Endothelial cell of umbilical vein (primary cell): ENCODE measurements at regions not wholly inside any gene's neighbourhood (a gene's known extent, or its start where the extent isn't known, plus 50 kb on each side); places are given as distances from the start of the nearest gene placed in this dataset.
A peak's percentile ranks its signal among the peaks of the same experiment; 100 is the strongest.

ENCODE experiments used
- BruUV-seq: library from RNA; stranded (reverse); fragments of 400-500 nt; replicated peaks from 2 replicates; lab custom pipeline; 2021; lab: Mats Ljungman, UMichigan
- CTCF ChIA-PET: fragments of 300-600, 350-600 bp; sonication (Branson Sonifier 250); formaldehyde crosslinking; loops from one replicate; lab custom pipeline; 2021; ENCODE audit warnings: antibody characterized with exemption, inconsistent platforms; lab: Charles Lee
- POLR2A ChIA-PET: fragments of 300-600, 350-600 bp; sonication (Branson Sonifier 250); formaldehyde crosslinking; loops from one replicate; lab custom pipeline; 2021; ENCODE audit warnings: antibody characterized with exemption, inconsistent platforms; lab: Charles Lee
- DNase-seq: peaks from one replicate; pipeline ENCODE4 v3.0.0-alpha.2; 2011; ENCODE audit warnings: low read depth, low spot score
- FAIRE-seq: peaks from 2 replicates; lab custom pipeline; 2011; peaks lifted over from hg19 to GRCh38; lab: Jason Lieb, UNC
- H2AFZ ChIP-seq: 2 replicates; pipeline ENCODE4 v1.6.0; 2012; ENCODE audit warnings: low read depth, low read length, control low read depth, inconsistent platforms
- H3K27ac ChIP-seq: 2 replicates; pipeline ENCODE4 v1.5.1; 2011; ENCODE audit warnings: low read depth, mild to moderate bottlenecking, control low read depth, low read length, moderate library complexity; ENCODE audit not compliant: insufficient read depth
- H3K27me3 ChIP-seq, 2 experiments: 2 replicates each; pipeline versions ENCODE4 v1.6.0 to v1.6.1; 2011; ENCODE audit warnings: low read length in 2 of 2, mixed read lengths in 1 of 2; ENCODE audit not compliant: control insufficient read depth in 2 of 2, insufficient read depth in 2 of 2
- H3K36me3 ChIP-seq, 2 experiments: 2 replicates in 1 of 2; 3 replicates in 1 of 2; pipeline ENCODE4 v1.5.1; 2011; ENCODE audit warnings: low read length in 2 of 2, mild to moderate bottlenecking in 1 of 2, moderate library complexity in 1 of 2; ENCODE audit not compliant: control insufficient read depth in 2 of 2, insufficient read depth in 2 of 2; ENCODE audit errors: extremely low read depth in 1 of 2
- H3K4me1 ChIP-seq: 3 replicates; pipeline ENCODE4 v1.5.1; 2011; ENCODE audit warnings: mild to moderate bottlenecking, low read length; ENCODE audit not compliant: control insufficient read depth, insufficient read depth; ENCODE audit errors: extremely low read depth
- H3K4me2 ChIP-seq: 2 replicates; pipeline ENCODE4 v1.6.1; 2011; ENCODE audit warnings: low read length, control low read depth, mixed read lengths; ENCODE audit not compliant: insufficient read depth
- H3K4me3 ChIP-seq, 3 experiments: fragments of 200-600 bp in 1 of 3; sonication (generic), shearing (Covaris generic) in 1 of 3; replicated peaks in 1 of 3; 2 replicates each; pipeline ENCODE4 v1.5.1; 2011 to 2016; ENCODE audit warnings: control low read depth in 3 of 3, low read length in 3 of 3, mild to moderate bottlenecking in 2 of 3, inconsistent platforms in 1 of 3, low read depth in 1 of 3, moderate library complexity in 1 of 3; ENCODE audit not compliant: insufficient read depth in 1 of 3
- H3K79me2 ChIP-seq: 2 replicates; pipeline ENCODE4 v1.6.0; 2012; ENCODE audit warnings: low read length, inconsistent platforms; ENCODE audit not compliant: control insufficient read depth, insufficient read depth
- H3K9ac ChIP-seq: replicated peaks from 2 replicates; pipeline ENCODE3; 2011; ENCODE audit warnings: low read length, control low read depth; ENCODE audit not compliant: insufficient read depth; ENCODE audit errors: extremely low read depth
- H3K9me1 ChIP-seq: replicated peaks from 3 replicates; pipeline ENCODE4 v1.6.0; 2011; ENCODE audit warnings: mild to moderate bottlenecking, low read length; ENCODE audit not compliant: control insufficient read depth, insufficient read depth; ENCODE audit errors: extremely low read depth
- H3K9me3 ChIP-seq: replicated peaks from 2 replicates; pipeline ENCODE4 v1.5.1; 2012; ENCODE audit warnings: low read length, inconsistent platforms; ENCODE audit not compliant: control insufficient read depth, insufficient read depth
- H4K20me1 ChIP-seq: replicated peaks from 2 replicates; pipeline ENCODE3; 2011; ENCODE audit warnings: mild to moderate bottlenecking, low read length; ENCODE audit not compliant: control insufficient read depth, insufficient read depth; ENCODE audit errors: extremely low read depth
- EZH2 ChIP-seq: IDR thresholded peaks from 2 replicates; pipeline ENCODE4 v1.6.1; 2012; ENCODE audit warnings: borderline replicate concordance, low read depth, mild to moderate bottlenecking, moderate library complexity, low read length, inconsistent platforms; ENCODE audit not compliant: severe bottlenecking
- FOS ChIP-seq: IDR thresholded peaks from 2 replicates; pipeline ENCODE4 v1.6.1; 2011; ENCODE audit warnings: mild to moderate bottlenecking, low read length, moderate library complexity, borderline replicate concordance; ENCODE audit not compliant: insufficient read depth
- GATA2 ChIP-seq: IDR thresholded peaks from 2 replicates; pipeline ENCODE4 v1.7.0; 2011; ENCODE audit warnings: low read depth, mild to moderate bottlenecking, moderate library complexity, mixed read lengths, low read length; ENCODE audit not compliant: insufficient read length, insufficient read depth
- JUN ChIP-seq: IDR thresholded peaks from 2 replicates; pipeline ENCODE4 v1.6.1; 2011; ENCODE audit warnings: borderline replicate concordance, low read depth; ENCODE audit not compliant: insufficient read length, insufficient read depth
- MYC ChIP-seq: IDR thresholded peaks from one replicate; pipeline ENCODE4 v1.6.1; 2011; ENCODE audit warnings: mild to moderate bottlenecking, low read depth, low read length
- POLR2A ChIP-seq: IDR thresholded peaks from 2 replicates; pipeline ENCODE4 v1.6.1; 2012; ENCODE audit warnings: low read depth, mild to moderate bottlenecking, control low read depth, low read length
- POLR2AphosphoS5 ChIP-seq: IDR thresholded peaks from 2 replicates; pipeline ENCODE4 v1.6.1; 2012; ENCODE audit warnings: low read depth, mild to moderate bottlenecking, control low read depth, low read length, moderate library complexity; ENCODE audit not compliant: insufficient read depth
- dilution Hi-C: fragments of 300-500 bp; cut with MboI; formaldehyde crosslinking; loops from one replicate; pipeline ENCODE4 v1.15.0; 2019; ENCODE audit warnings: low sequenced_read_pairs; ENCODE audit not compliant: extremely low pct_ligation_motif_present
- intact Hi-C: fragments of 100-400 bp; cut with micrococcal nuclease; formaldehyde crosslinking; loops from one replicate; pipeline ENCODE4 v1.10.0; 2022
- TF ChIP-seq, protein P1 (sequence below), 2 donors: IDR thresholded peaks; 1 replicate in 1 of 2; 2 replicates in 1 of 2; pipeline ENCODE4 v1.5.1; 2011; ENCODE audit warnings: low read length in 2 of 2, mild to moderate bottlenecking in 2 of 2, moderate library complexity in 2 of 2, control low read depth in 1 of 2, inconsistent platforms in 1 of 2, low read depth in 1 of 2; ENCODE audit not compliant: insufficient read depth in 1 of 2; ENCODE audit errors: extremely low read depth in 1 of 2
- TF ChIP-seq, protein P2 (sequence below): IDR thresholded peaks from 2 replicates; pipeline ENCODE4 v1.6.1; 2011; ENCODE audit not compliant: insufficient read depth, insufficient read length

DNA sequence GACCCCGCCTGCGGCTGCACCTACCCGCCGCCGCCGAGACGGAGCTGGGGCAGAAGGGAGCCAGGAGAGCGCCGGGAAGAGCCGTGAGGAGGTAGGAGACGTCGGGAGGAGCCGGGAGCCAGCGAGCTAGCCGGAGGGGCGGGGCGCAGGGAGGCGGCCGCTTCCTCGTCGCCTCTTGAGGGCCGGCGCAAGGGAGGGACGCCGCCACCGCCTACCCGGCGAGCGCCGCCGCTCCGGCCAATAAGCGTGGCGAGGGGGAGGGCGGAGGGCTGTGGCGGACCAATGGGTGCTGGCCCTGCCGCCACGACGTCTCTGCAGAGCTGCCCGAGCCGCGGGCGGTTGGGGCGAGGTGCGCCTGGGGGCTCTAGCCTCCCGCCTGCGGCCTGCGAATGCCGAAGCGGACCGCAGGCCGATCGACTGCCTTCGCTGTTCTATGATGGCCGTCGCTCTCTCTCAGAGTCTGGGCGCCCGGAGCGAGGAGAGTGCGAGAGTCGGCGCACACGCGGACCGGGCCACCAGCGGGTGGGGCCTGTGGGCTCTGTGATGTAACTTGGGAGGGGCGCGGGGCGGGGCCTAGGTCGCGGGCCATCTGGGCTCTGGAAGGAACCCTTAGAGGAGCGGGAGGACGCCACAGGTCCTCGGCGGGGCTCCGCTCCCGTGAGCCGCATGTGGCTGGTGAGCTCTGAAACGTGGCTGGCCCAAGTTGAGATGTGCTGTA, 72.7 kb upstream of the MAP4 start:
- no peaks in the 10 kb centered on the region for H3K9me3 ChIP-seq
- dilution Hi-C loops, result no loop called here

More for the DNA sequence above, 72.7 kb upstream of the MAP4 start:
- intact Hi-C loops, result loop anchor here (2.0 to 5.0 kb wide), 4 partner anchors 42 to 257 kb away; partner anchors contain the start of gene MAP4
- DNase-seq (peak; percentile 99), FAIRE-seq (peak; percentile 89)
- no peak for TF ChIP-seq EZH2
- TF ChIP-seq FOS, result no peak
- TF ChIP-seq, protein P1, sequence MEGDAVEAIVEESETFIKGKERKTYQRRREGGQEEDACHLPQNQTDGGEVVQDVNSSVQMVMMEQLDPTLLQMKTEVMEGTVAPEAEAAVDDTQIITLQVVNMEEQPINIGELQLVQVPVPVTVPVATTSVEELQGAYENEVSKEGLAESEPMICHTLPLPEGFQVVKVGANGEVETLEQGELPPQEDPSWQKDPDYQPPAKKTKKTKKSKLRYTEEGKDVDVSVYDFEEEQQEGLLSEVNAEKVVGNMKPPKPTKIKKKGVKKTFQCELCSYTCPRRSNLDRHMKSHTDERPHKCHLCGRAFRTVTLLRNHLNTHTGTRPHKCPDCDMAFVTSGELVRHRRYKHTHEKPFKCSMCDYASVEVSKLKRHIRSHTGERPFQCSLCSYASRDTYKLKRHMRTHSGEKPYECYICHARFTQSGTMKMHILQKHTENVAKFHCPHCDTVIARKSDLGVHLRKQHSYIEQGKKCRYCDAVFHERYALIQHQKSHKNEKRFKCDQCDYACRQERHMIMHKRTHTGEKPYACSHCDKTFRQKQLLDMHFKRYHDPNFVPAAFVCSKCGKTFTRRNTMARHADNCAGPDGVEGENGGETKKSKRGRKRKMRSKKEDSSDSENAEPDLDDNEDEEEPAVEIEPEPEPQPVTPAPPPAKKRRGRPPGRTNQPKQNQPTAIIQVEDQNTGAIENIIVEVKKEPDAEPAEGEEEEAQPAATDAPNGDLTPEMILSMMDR (IDR thresholded peaks at IDR 0.05; ENCODE audit: extremely low read depth in 1 of 2, insufficient read depth in 1 of 2, low read depth in 1 of 2, low read length in 2 of 2), result no peak
- peak; percentile 80 for TF ChIP-seq POLR2A
- TF ChIP-seq, protein P2, sequence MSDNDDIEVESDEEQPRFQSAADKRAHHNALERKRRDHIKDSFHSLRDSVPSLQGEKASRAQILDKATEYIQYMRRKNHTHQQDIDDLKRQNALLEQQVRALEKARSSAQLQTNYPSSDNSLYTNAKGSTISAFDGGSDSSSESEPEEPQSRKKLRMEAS, result peak; percentile 53
- TF ChIP-seq GATA2, result no peak
- TF ChIP-seq JUN, result no peak
- TF ChIP-seq MYC, result peak; percentile 38
- TF ChIP-seq POLR2AphosphoS5, result peak; percentile 97
- H3K4me1 ChIP-seq, result peaks cover 18% of the 10 kb centered on the region
- H3K4me3 ChIP-seq, result peak overlapping the region; percentile 83 to 94 (median 94)
- peak overlapping the region; percentile 4 for H3K4me2 ChIP-seq
- peak overlapping the region; percentile 91 for H3K9ac ChIP-seq
- peak overlapping the region; percentile 70 for H3K27ac ChIP-seq
- BruUV-seq, result TSS peak; percentile 61
- ChIA-PET POLR2A (interaction anchor here (0.9 to 1.4 kb wide), 4 partner anchors 12 to 263 kb away, joined by 3 to 5 read pairs (median 3); no protein-coding TSS in a partner anchor), CTCF (interaction anchor here (0.6 to 4.5 kb wide), 12 partner anchors 14 to 264 kb away, joined by 3 to 46 read pairs (median 4); partner anchors contain the start of gene MAP4)
- H3K27me3 ChIP-seq, result no peaks in the 10 kb centered on the region
- no peaks in the 10 kb centered on the region for H3K9me1 ChIP-seq
- H2AFZ ChIP-seq, result peak overlapping the region; percentile 67
- no peaks in the 10 kb centered on the region for H4K20me1 ChIP-seq
- peaks cover 47% of the 10 kb centered on the region for H3K79me2 ChIP-seq
- H3K36me3 ChIP-seq, result peaks cover 0 to 3% of the 10 kb centered on the region in 2 experiments
